ENCODE measurements at regions not wholly inside any gene's neighbourhood (a gene's known extent, or its start where the extent isn't known, plus 50 kb on each side); places are given as distances from the start of the nearest gene placed in this dataset.

DNA sequence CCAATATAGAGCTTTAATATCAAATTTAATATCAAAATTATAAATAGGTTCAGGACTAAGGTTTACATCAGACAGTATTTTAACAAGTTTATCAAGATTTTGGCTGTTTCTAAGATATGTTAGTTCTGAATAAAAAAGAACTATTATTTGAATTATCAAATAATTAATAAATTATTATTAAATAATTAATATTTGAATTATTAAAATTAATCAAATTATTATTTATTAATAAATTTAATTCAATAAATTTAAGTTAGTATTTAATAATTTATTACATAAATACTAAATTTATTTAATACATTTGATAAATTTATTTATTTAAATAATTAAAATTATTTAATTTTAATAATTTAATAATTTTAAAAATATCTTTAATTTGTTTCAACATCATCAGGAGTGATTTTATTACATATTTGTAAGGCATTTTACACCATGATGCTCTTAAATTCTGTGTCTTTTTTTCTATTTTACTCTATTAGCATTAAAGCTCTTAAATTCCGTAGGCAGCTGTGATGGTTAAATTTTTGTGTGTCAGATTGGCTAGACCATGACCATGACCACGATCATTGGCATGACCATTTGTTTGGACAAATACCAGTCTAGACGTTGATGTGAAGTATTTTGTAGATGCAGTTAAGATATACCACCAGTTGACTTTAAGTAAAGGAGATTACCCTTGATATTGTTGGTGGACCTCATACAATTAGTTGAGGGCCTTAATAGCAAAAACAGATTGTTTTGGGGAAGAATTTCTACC is 82.6 kb downstream of the BBS10 start:
- TF ChIP-seq, protein P1, sequence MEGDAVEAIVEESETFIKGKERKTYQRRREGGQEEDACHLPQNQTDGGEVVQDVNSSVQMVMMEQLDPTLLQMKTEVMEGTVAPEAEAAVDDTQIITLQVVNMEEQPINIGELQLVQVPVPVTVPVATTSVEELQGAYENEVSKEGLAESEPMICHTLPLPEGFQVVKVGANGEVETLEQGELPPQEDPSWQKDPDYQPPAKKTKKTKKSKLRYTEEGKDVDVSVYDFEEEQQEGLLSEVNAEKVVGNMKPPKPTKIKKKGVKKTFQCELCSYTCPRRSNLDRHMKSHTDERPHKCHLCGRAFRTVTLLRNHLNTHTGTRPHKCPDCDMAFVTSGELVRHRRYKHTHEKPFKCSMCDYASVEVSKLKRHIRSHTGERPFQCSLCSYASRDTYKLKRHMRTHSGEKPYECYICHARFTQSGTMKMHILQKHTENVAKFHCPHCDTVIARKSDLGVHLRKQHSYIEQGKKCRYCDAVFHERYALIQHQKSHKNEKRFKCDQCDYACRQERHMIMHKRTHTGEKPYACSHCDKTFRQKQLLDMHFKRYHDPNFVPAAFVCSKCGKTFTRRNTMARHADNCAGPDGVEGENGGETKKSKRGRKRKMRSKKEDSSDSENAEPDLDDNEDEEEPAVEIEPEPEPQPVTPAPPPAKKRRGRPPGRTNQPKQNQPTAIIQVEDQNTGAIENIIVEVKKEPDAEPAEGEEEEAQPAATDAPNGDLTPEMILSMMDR (IDR thresholded peaks at IDR 0.05) = no peak
- no peak for TF ChIP-seq POLR2A (IDR thresholded peaks at IDR 0.05)

Data from uterus (tissue), 2 donors.